ENCODE measurements at regions not wholly inside any gene's neighbourhood (a gene's known extent, or its start where the extent isn't known, plus 50 kb on each side); places are given as distances from the start of the nearest gene placed in this dataset.
"Not testable (repeated sequence)": the region's sequence is repeated elsewhere in the genome, so short reads cannot be mapped to it uniquely, and the experiment has no call there.

DNA sequence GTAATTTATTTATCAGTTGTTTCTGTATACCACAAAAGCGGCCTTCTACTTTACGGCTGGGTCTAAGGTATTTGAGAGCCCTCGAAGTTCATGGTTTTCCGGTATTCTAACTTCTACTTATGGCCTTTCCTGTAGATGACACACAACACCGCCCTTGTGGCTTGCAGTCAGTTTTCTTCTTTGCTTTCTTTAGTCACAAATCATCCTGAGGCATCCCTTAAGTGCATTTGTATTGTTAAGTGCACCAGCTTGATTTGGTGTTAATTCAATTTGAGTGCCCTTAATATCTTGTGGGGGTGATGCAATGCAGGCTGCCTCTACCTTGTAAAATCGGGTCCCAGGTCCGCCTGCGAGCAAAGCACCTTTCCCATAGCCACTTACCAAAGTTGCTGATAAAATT lies 511.9 kb downstream of the CCDC171 start:
- TF ChIP-seq, protein P1, sequence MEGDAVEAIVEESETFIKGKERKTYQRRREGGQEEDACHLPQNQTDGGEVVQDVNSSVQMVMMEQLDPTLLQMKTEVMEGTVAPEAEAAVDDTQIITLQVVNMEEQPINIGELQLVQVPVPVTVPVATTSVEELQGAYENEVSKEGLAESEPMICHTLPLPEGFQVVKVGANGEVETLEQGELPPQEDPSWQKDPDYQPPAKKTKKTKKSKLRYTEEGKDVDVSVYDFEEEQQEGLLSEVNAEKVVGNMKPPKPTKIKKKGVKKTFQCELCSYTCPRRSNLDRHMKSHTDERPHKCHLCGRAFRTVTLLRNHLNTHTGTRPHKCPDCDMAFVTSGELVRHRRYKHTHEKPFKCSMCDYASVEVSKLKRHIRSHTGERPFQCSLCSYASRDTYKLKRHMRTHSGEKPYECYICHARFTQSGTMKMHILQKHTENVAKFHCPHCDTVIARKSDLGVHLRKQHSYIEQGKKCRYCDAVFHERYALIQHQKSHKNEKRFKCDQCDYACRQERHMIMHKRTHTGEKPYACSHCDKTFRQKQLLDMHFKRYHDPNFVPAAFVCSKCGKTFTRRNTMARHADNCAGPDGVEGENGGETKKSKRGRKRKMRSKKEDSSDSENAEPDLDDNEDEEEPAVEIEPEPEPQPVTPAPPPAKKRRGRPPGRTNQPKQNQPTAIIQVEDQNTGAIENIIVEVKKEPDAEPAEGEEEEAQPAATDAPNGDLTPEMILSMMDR (IDR thresholded peaks at IDR 0.05) = no peak
- no peaks in the 10 kb centered on the region for H3K36me3 ChIP-seq
- no peak overlapping the region for H3K4me3 ChIP-seq

DNA sequence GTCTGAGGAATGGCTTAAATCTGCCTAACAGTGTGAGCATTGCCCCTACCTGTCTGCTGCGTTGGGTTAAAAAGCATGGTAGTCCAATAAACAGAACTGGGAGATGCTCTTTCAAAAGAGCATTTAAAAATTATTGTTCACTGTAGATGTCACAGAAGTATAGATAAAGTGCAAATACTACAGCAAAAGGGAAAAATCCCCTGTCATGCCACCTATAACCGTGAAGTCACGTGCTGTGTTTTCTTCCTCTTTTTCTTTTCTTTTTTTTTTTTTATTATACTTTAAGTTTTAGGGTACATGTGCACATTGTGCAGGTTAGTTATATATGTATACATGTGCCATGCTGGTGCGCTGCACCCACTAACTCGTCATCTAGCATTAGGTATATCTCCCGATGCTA lies 513.4 kb downstream of the CCDC171 start:
- H3K9me3 ChIP-seq; DNase-seq (ENCODE audit: low spot score); H3K4me3 ChIP-seq; H3K27me3 ChIP-seq; H3K27ac ChIP-seq; H3K4me1 ChIP-seq; H3K36me3 ChIP-seq: not testable (repeated sequence)

More for the DNA sequence above, 511.9 kb downstream of the CCDC171 start:
- no peak overlapping the region for H3K27ac ChIP-seq
- H3K9me3 ChIP-seq = no peaks in the 10 kb centered on the region
- H3K4me1 ChIP-seq = no peaks in the 10 kb centered on the region
- H3K27me3 ChIP-seq = no peaks in the 10 kb centered on the region
- no peak for DNase-seq (ENCODE audit: low spot score)

DNA sequence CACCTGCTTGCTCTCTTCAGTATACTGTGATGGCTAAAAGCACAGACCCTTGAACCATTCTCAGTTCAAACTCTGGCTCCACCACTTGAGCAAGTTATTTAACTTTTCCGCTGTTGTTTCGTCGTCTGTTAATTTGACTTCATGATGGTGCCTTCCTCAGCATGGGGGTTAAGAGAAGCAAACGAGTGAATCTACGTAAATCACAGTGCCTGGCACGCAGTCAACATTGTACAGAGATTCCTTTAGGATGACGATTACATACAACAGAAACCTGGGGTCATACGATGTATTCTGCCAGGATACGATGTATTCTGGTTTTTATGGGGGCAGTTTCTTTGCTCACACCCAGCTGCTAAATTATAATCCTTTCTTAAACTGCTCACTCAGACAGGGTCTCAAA lies 515.6 kb downstream of the CCDC171 start:
- Histone ChIP-seq H3K4me3 (no peak overlapping the region), H3K9me3 (no peaks in the 10 kb centered on the region), H3K36me3 (no peaks in the 10 kb centered on the region), H3K27ac (no peak overlapping the region), H3K27me3 (no peaks in the 10 kb centered on the region), H3K4me1 (no peaks in the 10 kb centered on the region)
- no peak for DNase-seq (ENCODE audit: low spot score)
- TF ChIP-seq, protein P1 (IDR thresholded peaks at IDR 0.05) = no peak

DNA sequence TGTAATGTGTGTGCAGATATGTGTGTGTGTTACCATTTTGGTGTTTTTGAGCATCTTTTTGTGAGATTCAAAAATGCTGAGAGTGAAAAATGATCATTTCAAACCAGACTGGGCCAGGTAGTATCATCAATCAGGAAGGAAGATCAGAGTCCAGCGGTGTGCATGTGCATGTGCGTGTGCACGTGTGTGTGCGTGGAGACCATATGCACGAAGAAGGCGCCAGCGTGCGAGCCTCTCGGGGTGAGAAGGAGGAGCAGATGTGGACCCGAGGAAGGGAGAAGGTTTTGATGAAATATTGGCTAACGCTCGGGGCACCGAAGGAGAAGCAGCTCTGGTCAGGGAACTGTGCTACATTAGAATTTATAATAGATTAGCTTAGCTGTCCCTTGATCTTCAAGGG lies 516.4 kb downstream of the CCDC171 start:
- Histone ChIP-seq H3K27ac (no peak overlapping the region), H3K9me3 (no peaks in the 10 kb centered on the region), H3K27me3 (no peaks in the 10 kb centered on the region), H3K36me3 (no peaks in the 10 kb centered on the region), H3K4me3 (no peak overlapping the region), H3K4me1 (no peaks in the 10 kb centered on the region)
- TF ChIP-seq, protein P1 (IDR thresholded peaks at IDR 0.05) = no peak
- DNase-seq (ENCODE audit: low spot score) = no peak

DNA sequence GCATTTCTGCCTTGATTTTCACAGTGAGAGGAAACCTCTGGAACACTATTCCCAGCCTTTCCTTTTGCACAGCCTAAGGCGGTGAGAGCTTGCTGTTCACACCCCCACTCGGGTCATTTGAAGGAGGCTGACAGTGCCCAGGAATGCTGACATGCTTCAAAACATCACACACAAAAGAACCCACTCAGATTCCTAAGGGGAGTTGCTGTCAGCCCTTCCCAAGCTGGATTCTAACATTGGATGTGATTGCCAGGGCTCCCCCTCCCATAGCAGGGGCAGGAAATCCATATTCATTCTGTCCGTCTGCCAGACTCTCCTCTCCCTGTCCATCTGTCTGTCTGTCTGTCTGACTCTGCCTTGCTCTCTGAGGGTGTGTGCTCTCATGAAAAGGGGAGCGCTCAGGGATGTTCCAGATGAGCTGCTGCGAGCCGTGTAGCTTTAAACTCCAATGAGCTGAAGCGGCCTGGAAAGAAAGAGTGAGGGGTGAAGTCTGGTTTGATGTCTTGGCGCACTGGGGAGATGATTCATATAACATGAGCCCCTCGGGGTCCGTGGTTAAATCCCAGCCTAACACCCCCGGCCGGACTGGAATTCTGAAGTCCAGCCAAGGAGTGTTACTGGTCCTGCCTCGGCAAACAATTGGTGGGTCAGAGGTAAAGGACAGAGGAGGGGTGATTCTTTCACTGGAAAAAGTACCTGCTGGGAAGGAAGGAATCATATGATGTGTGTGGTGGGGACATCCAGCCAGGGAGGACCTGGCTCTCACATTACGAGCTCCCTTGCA lies 517.0 kb downstream of the CCDC171 start:
- H3K27me3 ChIP-seq = no peaks in the 10 kb centered on the region
- H3K36me3 ChIP-seq = no peaks in the 10 kb centered on the region
- no peak overlapping the region for H3K27ac ChIP-seq
- TF ChIP-seq, protein P1 (IDR thresholded peaks at IDR 0.05) = no peak
- DNase-seq (ENCODE audit: low spot score) = no peak
- no peaks in the 10 kb centered on the region for H3K9me3 ChIP-seq
- H3K4me3 ChIP-seq = no peak overlapping the region
- H3K4me1 ChIP-seq = no peaks in the 10 kb centered on the region

DNA sequence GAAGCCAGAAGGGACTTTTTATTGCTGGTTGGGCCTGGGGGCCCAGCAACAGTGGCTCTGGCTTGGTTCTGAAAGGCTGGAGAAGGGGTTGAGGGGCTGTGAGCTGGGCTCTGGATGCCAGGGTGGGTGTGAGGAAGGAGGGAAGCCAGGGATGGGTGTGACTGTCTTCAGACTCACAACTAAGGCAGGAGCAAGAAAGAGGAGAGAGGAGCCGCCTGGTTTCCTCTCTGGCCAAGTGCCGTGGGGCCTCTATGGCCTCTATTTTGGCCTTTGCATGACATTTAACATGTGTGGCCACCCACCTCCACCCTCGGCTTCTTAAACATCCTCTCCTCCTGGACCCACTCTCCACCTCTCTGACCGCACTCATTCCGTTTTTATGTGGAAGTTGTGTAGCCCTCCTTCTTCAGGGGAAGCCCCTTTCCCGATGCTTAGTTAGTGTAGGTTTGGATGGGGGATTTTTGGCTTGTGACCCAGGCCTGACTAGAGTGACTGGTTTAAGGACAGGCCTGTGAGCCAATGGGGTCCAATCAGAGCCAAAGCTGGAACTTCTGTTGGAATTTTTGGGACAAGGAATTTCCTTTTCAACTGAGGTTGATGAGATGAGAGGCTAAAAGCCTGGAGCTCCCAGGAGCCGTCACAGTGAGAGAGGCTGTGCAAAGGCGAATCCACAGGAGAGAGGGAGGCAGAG lies 517.8 kb downstream of the CCDC171 start:
- no peaks in the 10 kb centered on the region for H3K9me3 ChIP-seq
- H3K4me3 ChIP-seq = no peak overlapping the region
- no peak for DNase-seq (ENCODE audit: low spot score)
- no peak overlapping the region for H3K27ac ChIP-seq
- no peaks in the 10 kb centered on the region for H3K4me1 ChIP-seq
- TF ChIP-seq, protein P1 (IDR thresholded peaks at IDR 0.05) = no peak
- no peaks in the 10 kb centered on the region for H3K36me3 ChIP-seq
- no peaks in the 10 kb centered on the region for H3K27me3 ChIP-seq

Data from right atrium auricular region (tissue), 2 donors.